Endothelial cell of umbilical vein (primary cell): ENCODE measurements at regions not wholly inside any gene's neighbourhood (a gene's known extent, or its start where the extent isn't known, plus 50 kb on each side); places are given as distances from the start of the nearest gene placed in this dataset.

ENCODE experiments used
- BruUV-seq: library from RNA; stranded (reverse); fragments of 400-500 nt; replicated peaks from 2 replicates; lab custom pipeline; 2021; lab: Mats Ljungman, UMichigan
- CTCF ChIA-PET: fragments of 300-600, 350-600 bp; sonication (Branson Sonifier 250); formaldehyde crosslinking; loops from one replicate; lab custom pipeline; 2021; ENCODE audit warnings: antibody characterized with exemption, inconsistent platforms; lab: Charles Lee
- POLR2A ChIA-PET: fragments of 300-600, 350-600 bp; sonication (Branson Sonifier 250); formaldehyde crosslinking; loops from one replicate; lab custom pipeline; 2021; ENCODE audit warnings: antibody characterized with exemption, inconsistent platforms; lab: Charles Lee
- DNase-seq: peaks from one replicate; pipeline ENCODE4 v3.0.0-alpha.2; 2011; ENCODE audit warnings: low read depth, low spot score
- FAIRE-seq: peaks from 2 replicates; lab custom pipeline; 2011; peaks lifted over from hg19 to GRCh38; lab: Jason Lieb, UNC
- H2AFZ ChIP-seq: 2 replicates; pipeline ENCODE4 v1.6.0; 2012; ENCODE audit warnings: low read depth, low read length, control low read depth, inconsistent platforms
- H3K27ac ChIP-seq: 2 replicates; pipeline ENCODE4 v1.5.1; 2011; ENCODE audit warnings: low read depth, mild to moderate bottlenecking, control low read depth, low read length, moderate library complexity; ENCODE audit not compliant: insufficient read depth
- H3K27me3 ChIP-seq, 2 experiments: 2 replicates each; pipeline versions ENCODE4 v1.6.0 to v1.6.1; 2011; ENCODE audit warnings: low read length in 2 of 2, mixed read lengths in 1 of 2; ENCODE audit not compliant: control insufficient read depth in 2 of 2, insufficient read depth in 2 of 2
- H3K36me3 ChIP-seq, 2 experiments: 2 replicates in 1 of 2; 3 replicates in 1 of 2; pipeline ENCODE4 v1.5.1; 2011; ENCODE audit warnings: low read length in 2 of 2, mild to moderate bottlenecking in 1 of 2, moderate library complexity in 1 of 2; ENCODE audit not compliant: control insufficient read depth in 2 of 2, insufficient read depth in 2 of 2; ENCODE audit errors: extremely low read depth in 1 of 2
- H3K4me1 ChIP-seq: 3 replicates; pipeline ENCODE4 v1.5.1; 2011; ENCODE audit warnings: mild to moderate bottlenecking, low read length; ENCODE audit not compliant: control insufficient read depth, insufficient read depth; ENCODE audit errors: extremely low read depth
- H3K4me2 ChIP-seq: 2 replicates; pipeline ENCODE4 v1.6.1; 2011; ENCODE audit warnings: low read length, control low read depth, mixed read lengths; ENCODE audit not compliant: insufficient read depth
- H3K4me3 ChIP-seq, 3 experiments: fragments of 200-600 bp in 1 of 3; sonication (generic), shearing (Covaris generic) in 1 of 3; replicated peaks in 1 of 3; 2 replicates each; pipeline ENCODE4 v1.5.1; 2011 to 2016; ENCODE audit warnings: control low read depth in 3 of 3, low read length in 3 of 3, mild to moderate bottlenecking in 2 of 3, inconsistent platforms in 1 of 3, low read depth in 1 of 3, moderate library complexity in 1 of 3; ENCODE audit not compliant: insufficient read depth in 1 of 3
- H3K79me2 ChIP-seq: 2 replicates; pipeline ENCODE4 v1.6.0; 2012; ENCODE audit warnings: low read length, inconsistent platforms; ENCODE audit not compliant: control insufficient read depth, insufficient read depth
- H3K9ac ChIP-seq: replicated peaks from 2 replicates; pipeline ENCODE3; 2011; ENCODE audit warnings: low read length, control low read depth; ENCODE audit not compliant: insufficient read depth; ENCODE audit errors: extremely low read depth
- H3K9me1 ChIP-seq: replicated peaks from 3 replicates; pipeline ENCODE4 v1.6.0; 2011; ENCODE audit warnings: mild to moderate bottlenecking, low read length; ENCODE audit not compliant: control insufficient read depth, insufficient read depth; ENCODE audit errors: extremely low read depth
- H3K9me3 ChIP-seq: replicated peaks from 2 replicates; pipeline ENCODE4 v1.5.1; 2012; ENCODE audit warnings: low read length, inconsistent platforms; ENCODE audit not compliant: control insufficient read depth, insufficient read depth
- H4K20me1 ChIP-seq: replicated peaks from 2 replicates; pipeline ENCODE3; 2011; ENCODE audit warnings: mild to moderate bottlenecking, low read length; ENCODE audit not compliant: control insufficient read depth, insufficient read depth; ENCODE audit errors: extremely low read depth
- EZH2 ChIP-seq: IDR thresholded peaks from 2 replicates; pipeline ENCODE4 v1.6.1; 2012; ENCODE audit warnings: borderline replicate concordance, low read depth, mild to moderate bottlenecking, moderate library complexity, low read length, inconsistent platforms; ENCODE audit not compliant: severe bottlenecking
- FOS ChIP-seq: IDR thresholded peaks from 2 replicates; pipeline ENCODE4 v1.6.1; 2011; ENCODE audit warnings: mild to moderate bottlenecking, low read length, moderate library complexity, borderline replicate concordance; ENCODE audit not compliant: insufficient read depth
- GATA2 ChIP-seq: IDR thresholded peaks from 2 replicates; pipeline ENCODE4 v1.7.0; 2011; ENCODE audit warnings: low read depth, mild to moderate bottlenecking, moderate library complexity, mixed read lengths, low read length; ENCODE audit not compliant: insufficient read length, insufficient read depth
- JUN ChIP-seq: IDR thresholded peaks from 2 replicates; pipeline ENCODE4 v1.6.1; 2011; ENCODE audit warnings: borderline replicate concordance, low read depth; ENCODE audit not compliant: insufficient read length, insufficient read depth
- MAX ChIP-seq: IDR thresholded peaks from 2 replicates; pipeline ENCODE4 v1.6.1; 2011; ENCODE audit not compliant: insufficient read depth, insufficient read length
- MYC ChIP-seq: IDR thresholded peaks from one replicate; pipeline ENCODE4 v1.6.1; 2011; ENCODE audit warnings: mild to moderate bottlenecking, low read depth, low read length
- POLR2A ChIP-seq: IDR thresholded peaks from 2 replicates; pipeline ENCODE4 v1.6.1; 2012; ENCODE audit warnings: low read depth, mild to moderate bottlenecking, control low read depth, low read length
- POLR2AphosphoS5 ChIP-seq: IDR thresholded peaks from 2 replicates; pipeline ENCODE4 v1.6.1; 2012; ENCODE audit warnings: low read depth, mild to moderate bottlenecking, control low read depth, low read length, moderate library complexity; ENCODE audit not compliant: insufficient read depth
- dilution Hi-C: fragments of 300-500 bp; cut with MboI; formaldehyde crosslinking; loops from one replicate; pipeline ENCODE4 v1.15.0; 2019; ENCODE audit warnings: low sequenced_read_pairs; ENCODE audit not compliant: extremely low pct_ligation_motif_present
- intact Hi-C: fragments of 100-400 bp; cut with micrococcal nuclease; formaldehyde crosslinking; loops from one replicate; pipeline ENCODE4 v1.10.0; 2022
- TF ChIP-seq, protein P1 (sequence below), 2 donors: IDR thresholded peaks; 1 replicate in 1 of 2; 2 replicates in 1 of 2; pipeline ENCODE4 v1.5.1; 2011; ENCODE audit warnings: low read length in 2 of 2, mild to moderate bottlenecking in 2 of 2, moderate library complexity in 2 of 2, control low read depth in 1 of 2, inconsistent platforms in 1 of 2, low read depth in 1 of 2; ENCODE audit not compliant: insufficient read depth in 1 of 2; ENCODE audit errors: extremely low read depth in 1 of 2

- H3K27ac ChIP-seq: no peak overlapping the region
- H3K9me3 ChIP-seq: no peaks in the 10 kb centered on the region
- no peak for DNase-seq
- H3K4me3 ChIP-seq: no peak overlapping the region
- H4K20me1 ChIP-seq: no peaks in the 10 kb centered on the region
- no peaks in the 10 kb centered on the region for H3K36me3 ChIP-seq
- intact Hi-C loops (no loop called here), dilution Hi-C loops (no loop called here)
- no peak overlapping the region for H3K4me2 ChIP-seq
- no peaks in the 10 kb centered on the region for H3K9me1 ChIP-seq
- no TSS peak for BruUV-seq
- FAIRE-seq: no peak
- POLR2A ChIA-PET: no interaction called here
- TF ChIP-seq, protein P1, sequence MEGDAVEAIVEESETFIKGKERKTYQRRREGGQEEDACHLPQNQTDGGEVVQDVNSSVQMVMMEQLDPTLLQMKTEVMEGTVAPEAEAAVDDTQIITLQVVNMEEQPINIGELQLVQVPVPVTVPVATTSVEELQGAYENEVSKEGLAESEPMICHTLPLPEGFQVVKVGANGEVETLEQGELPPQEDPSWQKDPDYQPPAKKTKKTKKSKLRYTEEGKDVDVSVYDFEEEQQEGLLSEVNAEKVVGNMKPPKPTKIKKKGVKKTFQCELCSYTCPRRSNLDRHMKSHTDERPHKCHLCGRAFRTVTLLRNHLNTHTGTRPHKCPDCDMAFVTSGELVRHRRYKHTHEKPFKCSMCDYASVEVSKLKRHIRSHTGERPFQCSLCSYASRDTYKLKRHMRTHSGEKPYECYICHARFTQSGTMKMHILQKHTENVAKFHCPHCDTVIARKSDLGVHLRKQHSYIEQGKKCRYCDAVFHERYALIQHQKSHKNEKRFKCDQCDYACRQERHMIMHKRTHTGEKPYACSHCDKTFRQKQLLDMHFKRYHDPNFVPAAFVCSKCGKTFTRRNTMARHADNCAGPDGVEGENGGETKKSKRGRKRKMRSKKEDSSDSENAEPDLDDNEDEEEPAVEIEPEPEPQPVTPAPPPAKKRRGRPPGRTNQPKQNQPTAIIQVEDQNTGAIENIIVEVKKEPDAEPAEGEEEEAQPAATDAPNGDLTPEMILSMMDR (IDR thresholded peaks at IDR 0.05; ENCODE audit: extremely low read depth in 1 of 2, insufficient read depth in 1 of 2, low read depth in 1 of 2, low read length in 2 of 2): no peak
- TF ChIP-seq FOS (no peak), JUN (no peak), POLR2A (no peak), EZH2 (no peak), MAX (no peak), MYC (no peak), GATA2 (no peak), POLR2AphosphoS5 (no peak)
- no peak overlapping the region for H3K9ac ChIP-seq
- H3K27me3 ChIP-seq: no peaks in the 10 kb centered on the region
- H2AFZ ChIP-seq: no peak overlapping the region
- H3K4me1 ChIP-seq: no peaks in the 10 kb centered on the region
- CTCF ChIA-PET: interaction anchor here (1.5 kb wide), 2 partner anchors 13 to 14 kb away, joined by 4 to 5 read pairs; no protein-coding TSS in a partner anchor
- H3K79me2 ChIP-seq: no peaks in the 10 kb centered on the region
Measured at GRCh38 chr2:108184419-108184818, 55.3 kb upstream of the SULT1C3 start.
